ENCODE measurements at regions not wholly inside any gene's neighbourhood (a gene's known extent, or its start where the extent isn't known, plus 50 kb on each side); places are given as distances from the start of the nearest gene placed in this dataset.

DNA sequence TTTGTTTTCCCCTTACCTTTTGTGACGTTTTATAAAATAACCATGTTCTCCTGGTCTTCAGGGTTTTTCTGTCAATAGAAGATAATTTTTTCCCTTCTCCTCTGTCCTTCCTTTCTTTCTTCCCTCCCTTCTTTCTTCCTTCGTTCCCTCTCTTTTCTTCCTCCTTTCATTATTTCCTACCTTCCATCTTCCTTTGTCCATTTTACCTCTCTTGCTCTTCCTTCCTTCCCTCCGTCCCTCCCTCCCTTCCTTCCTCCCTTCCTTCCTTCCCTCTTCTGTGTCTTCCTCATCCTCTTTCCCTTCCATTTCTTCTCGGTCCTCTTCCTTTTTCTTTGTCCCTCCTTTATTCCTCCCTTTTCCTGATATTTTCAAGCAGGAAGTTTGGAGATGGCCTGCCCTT, 128.2 kb downstream of the TEX36 start:
- no peak for DNase-seq
- Histone ChIP-seq H3K9me3 (no peaks in the 10 kb centered on the region), H3K27ac (no peak overlapping the region), H3K4me1 (no peaks in the 10 kb centered on the region), H3K9ac (ENCODE audit: low read depth in 2 of 2, low read length in 2 of 2) (no peak overlapping the region), H3K27me3 (no peaks in the 10 kb centered on the region), H3K4me3 (no peak overlapping the region), H3K36me3 (no peaks in the 10 kb centered on the region)
- intact Hi-C loops (cut with DNase I) = no loop called here
- no peak for TF ChIP-seq CTCF (IDR thresholded peaks at IDR 0.05)

DNA sequence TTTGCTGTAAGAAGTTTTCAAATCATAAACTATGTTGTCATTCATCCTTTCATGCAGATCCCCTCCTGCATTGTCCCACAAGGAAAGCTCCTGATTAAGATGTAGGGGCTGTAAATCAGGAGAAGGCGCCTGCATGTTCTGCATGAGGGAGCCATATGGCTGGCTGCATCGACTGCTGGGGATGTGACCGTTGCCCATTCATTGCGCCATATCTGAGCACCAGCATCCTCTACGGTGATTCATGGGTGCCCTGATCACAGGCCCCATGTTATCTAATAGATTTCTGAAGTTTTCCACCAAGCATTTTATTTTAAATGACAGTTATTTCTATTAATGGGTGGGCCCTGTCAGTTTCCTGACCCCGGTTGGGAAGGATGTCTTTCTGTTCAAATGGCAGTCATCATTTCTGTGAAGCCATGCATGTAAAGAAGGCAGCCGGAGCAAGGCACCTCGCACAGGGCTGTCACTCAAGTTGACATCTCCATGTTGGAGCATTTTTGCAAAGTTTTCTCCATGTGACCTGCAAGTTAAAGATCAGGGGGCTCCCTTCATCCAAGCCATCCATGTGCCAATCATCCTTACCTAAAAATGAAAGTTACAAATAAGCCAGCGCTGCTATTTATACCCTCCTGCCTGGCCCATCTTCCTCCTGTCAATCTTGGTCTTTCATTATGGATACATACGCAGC, 128.8 kb downstream of the TEX36 start:
- H3K36me3 ChIP-seq = no peaks in the 10 kb centered on the region
- H3K27me3 ChIP-seq = no peaks in the 10 kb centered on the region
- H3K27ac ChIP-seq = no peak overlapping the region
- TF ChIP-seq CTCF (IDR thresholded peaks at IDR 0.05) = no peak
- intact Hi-C loops (cut with DNase I) = no loop called here
- DNase-seq = no peak
- H3K9ac ChIP-seq (ENCODE audit: low read depth in 2 of 2, low read length in 2 of 2) = no peak overlapping the region
- H3K9me3 ChIP-seq = no peaks in the 10 kb centered on the region
- H3K4me3 ChIP-seq = no peak overlapping the region
- H3K4me1 ChIP-seq = no peaks in the 10 kb centered on the region

DNA sequence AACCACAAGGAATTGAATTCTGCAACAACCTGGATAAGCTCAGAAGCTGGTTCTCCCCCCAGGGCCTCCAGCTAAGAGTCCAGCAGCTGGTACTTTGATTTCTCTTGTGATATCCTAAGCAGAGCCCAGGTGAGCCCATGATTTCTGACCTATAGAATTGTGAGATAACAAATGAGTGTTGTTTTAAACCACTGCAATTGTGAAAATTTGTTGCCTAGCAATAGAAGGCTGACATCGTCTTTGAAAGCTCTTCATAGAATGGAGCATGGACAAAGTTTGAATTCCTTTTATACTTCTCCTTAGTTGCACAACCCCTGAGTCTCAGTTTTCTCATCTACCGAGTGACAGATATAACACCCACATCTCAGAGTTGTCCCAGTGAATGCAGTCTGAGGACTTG, 129.9 kb downstream of the TEX36 start:
- intact Hi-C loops (cut with DNase I) = no loop called here
- no peak for TF ChIP-seq CTCF (IDR thresholded peaks at IDR 0.05)
- H3K27me3 ChIP-seq = no peaks in the 10 kb centered on the region

GRCh38 chr10:125551247-125551646, 131.7 kb downstream of the TEX36 start:
- no peaks in the 10 kb centered on the region for H3K36me3 ChIP-seq
- no peak overlapping the region for H3K27ac ChIP-seq
- no peak overlapping the region for H3K4me3 ChIP-seq
- H3K27me3 ChIP-seq = no peaks in the 10 kb centered on the region
- TF ChIP-seq CTCF (IDR thresholded peaks at IDR 0.05) = no peak
- no peaks in the 10 kb centered on the region for H3K4me1 ChIP-seq
- no peaks in the 10 kb centered on the region for H3K9me3 ChIP-seq
- no peak overlapping the region for H3K9ac ChIP-seq (ENCODE audit: low read depth in 2 of 2, low read length in 2 of 2)
- no peak for DNase-seq
- intact Hi-C loops (cut with DNase I) = no loop called here

More for the DNA sequence above, 129.9 kb downstream of the TEX36 start:
- no peak overlapping the region for H3K4me3 ChIP-seq
- no peak overlapping the region for H3K9ac ChIP-seq (ENCODE audit: low read depth in 2 of 2, low read length in 2 of 2)
- DNase-seq = no peak
- H3K9me3 ChIP-seq = no peaks in the 10 kb centered on the region
- H3K36me3 ChIP-seq = no peaks in the 10 kb centered on the region
- no peak overlapping the region for H3K27ac ChIP-seq
- no peaks in the 10 kb centered on the region for H3K4me1 ChIP-seq

DNA sequence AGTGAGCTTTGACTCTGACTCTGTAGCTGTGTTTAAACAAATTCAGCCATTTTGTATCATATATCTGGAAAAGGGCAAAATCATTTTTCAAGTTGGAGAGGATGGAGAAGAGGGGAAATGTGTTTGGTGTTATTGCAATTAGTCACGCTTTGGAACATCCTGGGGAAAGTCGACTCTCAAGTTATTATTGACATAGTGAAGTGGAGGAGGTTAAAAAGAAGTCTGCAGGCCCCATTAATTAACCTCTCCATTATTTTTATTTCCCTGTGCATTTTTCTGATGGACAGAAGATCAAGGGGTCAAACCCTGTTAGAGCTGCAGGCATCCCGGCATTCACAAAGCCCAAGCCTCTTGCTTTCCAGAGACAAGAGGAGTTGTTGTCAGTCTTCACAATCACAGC, 132.6 kb downstream of the TEX36 start:
- H3K36me3 ChIP-seq = no peaks in the 10 kb centered on the region
- H3K27me3 ChIP-seq = no peaks in the 10 kb centered on the region
- no peak for TF ChIP-seq CTCF (IDR thresholded peaks at IDR 0.05)
- DNase-seq = no peak
- H3K4me1 ChIP-seq = no peaks in the 10 kb centered on the region
- intact Hi-C loops (cut with DNase I) = no loop called here
- no peak overlapping the region for H3K9ac ChIP-seq (ENCODE audit: low read depth in 2 of 2, low read length in 2 of 2)
- H3K27ac ChIP-seq = no peak overlapping the region
- H3K9me3 ChIP-seq = no peaks in the 10 kb centered on the region
- H3K4me3 ChIP-seq = no peak overlapping the region

Data from colonic mucosa (tissue), 4 donors.